ENCODE measurements at regions not wholly inside any gene's neighbourhood (a gene's known extent, or its start where the extent isn't known, plus 50 kb on each side); places are given as distances from the start of the nearest gene placed in this dataset.

DNA sequence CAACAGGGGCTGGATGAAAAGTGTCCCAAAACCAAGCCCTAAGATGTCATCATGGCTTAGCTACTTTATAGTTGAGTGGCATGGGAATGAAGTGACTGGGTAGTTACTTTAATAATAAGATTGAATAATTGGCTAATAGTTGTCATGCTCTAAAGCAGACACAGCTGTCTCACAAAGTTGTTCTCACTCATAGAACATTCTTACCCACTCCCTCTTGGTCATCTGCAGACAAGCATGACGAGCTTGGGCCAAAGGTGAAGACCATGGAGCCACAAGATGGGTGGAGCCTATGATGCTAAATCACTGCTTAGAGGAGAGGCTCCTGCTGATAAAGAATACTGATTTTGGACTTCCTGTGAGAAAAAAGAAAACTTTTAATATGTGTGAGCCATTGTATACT, 62.4 kb upstream of the MMADHC start:
- no peak for TF ChIP-seq CEBPB (tag; IDR thresholded peaks at IDR 0.05)
- TF ChIP-seq IRF2 (CRISPR knock-in tag; IDR thresholded peaks at IDR 0.05) = no peak
- no peak for TF ChIP-seq CTCF (IDR thresholded peaks at IDR 0.05 in 2 of 3, conservative IDR thresholded peaks at IDR 0.05 in 1 of 3; ENCODE audit: insufficient read depth in 2 of 3, low read depth in 1 of 3, low read length in 3 of 3)
- TF ChIP-seq POLR2AphosphoS5 (IDR thresholded peaks at IDR 0.05; ENCODE audit: control insufficient read depth, insufficient read depth, low read depth, low read length) = no peak
- TF ChIP-seq, protein P1, sequence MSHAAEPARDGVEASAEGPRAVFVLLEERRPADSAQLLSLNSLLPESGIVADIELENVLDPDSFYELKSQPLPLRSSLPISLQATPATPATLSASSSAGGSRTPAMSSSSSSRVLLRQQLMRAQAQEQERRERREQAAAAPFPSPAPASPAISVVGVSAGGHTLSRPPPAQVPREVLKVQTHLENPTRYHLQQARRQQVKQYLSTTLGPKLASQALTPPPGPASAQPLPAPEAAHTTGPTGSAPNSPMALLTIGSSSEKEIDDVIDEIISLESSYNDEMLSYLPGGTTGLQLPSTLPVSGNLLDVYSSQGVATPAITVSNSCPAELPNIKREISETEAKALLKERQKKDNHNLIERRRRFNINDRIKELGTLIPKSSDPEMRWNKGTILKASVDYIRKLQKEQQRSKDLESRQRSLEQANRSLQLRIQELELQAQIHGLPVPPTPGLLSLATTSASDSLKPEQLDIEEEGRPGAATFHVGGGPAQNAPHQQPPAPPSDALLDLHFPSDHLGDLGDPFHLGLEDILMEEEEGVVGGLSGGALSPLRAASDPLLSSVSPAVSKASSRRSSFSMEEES (CRISPR knock-in tag; IDR thresholded peaks at IDR 0.05) = no peak
- no peak for TF ChIP-seq ZNF586 (CRISPR knock-in tag; conservative IDR thresholded peaks at IDR 0.05)
- TF ChIP-seq ZNF239 (CRISPR knock-in tag; IDR thresholded peaks at IDR 0.05) = no peak
- no peak for TF ChIP-seq TARDBP (IDR thresholded peaks at IDR 0.05)
- no peak for TF ChIP-seq HDGF (IDR thresholded peaks at IDR 0.05)
- no peak for TF ChIP-seq ZBTB33 (CRISPR knock-in tag; IDR thresholded peaks at IDR 0.05)
- TF ChIP-seq ZFP36 (IDR thresholded peaks at IDR 0.05; ENCODE audit: low read depth, low read length, partially characterized antibody) = no peak
- TF ChIP-seq RAD51 (IDR thresholded peaks at IDR 0.05; ENCODE audit: borderline replicate concordance, low read depth) = no peak
- TF ChIP-seq, protein P2, sequence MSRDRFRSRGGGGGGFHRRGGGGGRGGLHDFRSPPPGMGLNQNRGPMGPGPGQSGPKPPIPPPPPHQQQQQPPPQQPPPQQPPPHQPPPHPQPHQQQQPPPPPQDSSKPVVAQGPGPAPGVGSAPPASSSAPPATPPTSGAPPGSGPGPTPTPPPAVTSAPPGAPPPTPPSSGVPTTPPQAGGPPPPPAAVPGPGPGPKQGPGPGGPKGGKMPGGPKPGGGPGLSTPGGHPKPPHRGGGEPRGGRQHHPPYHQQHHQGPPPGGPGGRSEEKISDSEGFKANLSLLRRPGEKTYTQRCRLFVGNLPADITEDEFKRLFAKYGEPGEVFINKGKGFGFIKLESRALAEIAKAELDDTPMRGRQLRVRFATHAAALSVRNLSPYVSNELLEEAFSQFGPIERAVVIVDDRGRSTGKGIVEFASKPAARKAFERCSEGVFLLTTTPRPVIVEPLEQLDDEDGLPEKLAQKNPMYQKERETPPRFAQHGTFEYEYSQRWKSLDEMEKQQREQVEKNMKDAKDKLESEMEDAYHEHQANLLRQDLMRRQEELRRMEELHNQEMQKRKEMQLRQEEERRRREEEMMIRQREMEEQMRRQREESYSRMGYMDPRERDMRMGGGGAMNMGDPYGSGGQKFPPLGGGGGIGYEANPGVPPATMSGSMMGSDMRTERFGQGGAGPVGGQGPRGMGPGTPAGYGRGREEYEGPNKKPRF (IDR thresholded peaks at IDR 0.05; ENCODE audit: low read depth, low read length) = no peak
- TF ChIP-seq POLR2A (conservative IDR thresholded peaks at IDR 0.05) = no peak

All from K562 (cell line).